GF-D8 (cell line): ENCODE measurements at regions not wholly inside any gene's neighbourhood (a gene's known extent, or its start where the extent isn't known, plus 50 kb on each side); places are given as distances from the start of the nearest gene placed in this dataset.
"Not testable (repeated sequence)": the region's sequence is repeated elsewhere in the genome, so short reads cannot be mapped to it uniquely, and the experiment has no call there.

Experiments
- DNase-seq: peaks from one replicate; lab custom pipeline; 2025; lab: John Stamatoyannopoulos, UW

DNA sequence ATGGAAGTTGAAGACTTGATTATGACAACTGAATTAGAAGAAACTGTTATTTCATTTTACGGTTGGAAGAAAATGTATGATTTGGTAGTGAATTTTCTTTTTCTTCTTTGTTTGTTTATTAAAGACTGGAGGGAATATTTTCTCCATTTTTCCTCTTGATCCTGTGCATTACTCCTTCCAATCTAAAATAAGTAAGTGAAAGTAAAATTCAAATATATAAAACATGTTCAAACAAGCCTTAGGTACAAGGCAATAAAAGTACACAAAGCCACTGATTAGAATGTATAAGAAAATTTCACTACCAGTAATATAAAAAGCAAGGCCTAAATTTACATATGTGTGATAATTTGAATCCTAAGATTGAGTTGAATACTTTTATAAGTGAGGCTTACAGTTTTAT, 181.2 kb upstream of the MME start:
- no peak for DNase-seq

DNA sequence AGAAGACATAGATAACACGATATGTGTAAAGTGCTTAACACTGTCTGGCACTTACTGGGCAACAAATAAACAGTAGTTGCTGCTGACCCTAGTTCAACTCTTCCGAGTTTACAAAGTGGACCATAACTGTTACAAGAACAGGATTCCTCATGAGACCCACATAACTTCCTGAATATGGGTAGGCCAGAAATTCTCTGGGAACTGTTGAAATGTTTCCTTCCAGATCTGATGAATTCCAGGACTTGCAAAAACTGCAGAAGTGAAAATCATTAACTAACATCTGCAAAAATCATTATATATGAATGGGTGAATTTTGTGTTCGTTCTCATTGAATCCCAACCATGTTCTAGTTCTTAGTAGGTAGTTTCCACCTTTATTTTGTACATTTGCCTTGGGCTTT, 181.7 kb upstream of the MME start:
- no peak for DNase-seq

DNA sequence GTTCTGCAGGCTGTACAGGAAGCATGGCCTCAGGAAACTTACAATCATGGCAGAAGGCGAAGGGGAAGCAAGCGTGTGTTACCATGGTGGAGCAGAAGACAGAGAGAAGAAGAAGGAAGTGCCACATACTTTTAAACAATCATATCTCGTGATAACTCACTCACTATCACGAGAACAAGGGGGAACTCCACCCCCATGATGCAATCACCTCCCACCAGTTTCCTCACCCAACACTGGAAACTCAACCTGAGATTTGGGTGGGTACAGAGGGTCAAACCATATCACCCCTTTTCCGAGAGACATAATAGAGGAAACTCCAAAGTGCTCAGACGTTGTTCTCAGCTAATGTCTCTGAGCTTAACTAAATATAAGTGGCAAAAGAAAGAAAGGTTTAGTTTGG, 186.3 kb upstream of the MME start:
- DNase-seq, result no peak

DNA sequence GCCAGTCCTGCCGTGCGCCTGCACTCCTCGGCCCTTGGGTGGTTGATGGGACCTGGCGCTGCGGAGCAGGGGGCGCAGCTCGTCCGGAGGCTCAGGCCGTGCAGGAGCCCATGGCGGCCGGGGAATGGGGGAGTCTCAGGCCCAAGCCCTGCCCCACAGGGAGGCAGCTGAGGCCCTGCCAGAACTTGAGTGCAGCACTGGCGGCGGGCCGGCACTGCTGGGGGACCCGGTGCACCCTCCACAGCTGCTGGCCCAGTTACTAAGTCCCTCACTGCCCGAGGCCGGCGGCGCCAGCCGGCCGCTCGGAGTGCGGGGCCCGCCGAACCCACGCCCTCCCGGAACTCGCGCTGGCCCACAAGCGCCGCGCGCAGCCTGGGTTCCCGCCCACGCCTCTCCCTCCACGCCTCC, 190.9 kb upstream of the MME start:
- DNase-seq, result no peak

DNA sequence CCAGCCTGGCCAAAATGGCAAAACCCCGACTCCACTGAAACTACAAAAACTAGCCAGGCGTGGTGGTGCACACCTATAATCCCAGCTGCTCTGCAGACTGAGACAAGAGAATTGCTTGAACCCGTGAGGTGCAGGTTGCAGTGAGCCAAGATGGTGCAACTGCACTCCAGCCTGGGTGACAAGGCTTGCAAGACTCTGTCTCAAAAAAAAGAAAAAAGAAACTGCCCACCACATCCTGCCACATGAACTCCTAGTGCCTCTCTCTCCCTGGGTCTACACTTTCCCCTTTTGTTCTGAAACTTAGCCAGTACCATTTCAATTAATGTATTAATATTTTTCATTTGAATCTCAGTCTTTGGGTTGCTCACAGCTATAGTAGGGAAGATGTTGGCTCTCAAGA, 192.2 kb upstream of the MME start:
- DNase-seq, result no peak

DNA sequence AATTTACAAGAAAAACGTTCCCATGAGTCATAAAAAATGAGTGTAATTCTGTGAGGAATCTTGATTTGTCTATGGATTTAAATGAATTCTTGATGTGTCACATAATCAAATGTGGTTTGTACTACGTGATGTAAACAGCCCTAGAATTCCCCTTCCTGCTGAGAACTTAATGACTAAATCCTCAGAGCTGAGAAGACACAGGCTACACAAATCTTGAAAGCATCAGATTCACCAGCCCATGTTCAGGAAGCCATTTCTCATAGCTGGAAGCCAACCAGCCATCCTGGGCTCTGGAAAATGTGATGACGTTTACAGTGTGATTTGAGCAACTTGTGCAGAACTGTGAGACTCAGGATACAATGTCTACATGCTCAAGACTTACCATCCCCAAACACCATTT, 193.7 kb upstream of the MME start:
- no peak for DNase-seq

DNA sequence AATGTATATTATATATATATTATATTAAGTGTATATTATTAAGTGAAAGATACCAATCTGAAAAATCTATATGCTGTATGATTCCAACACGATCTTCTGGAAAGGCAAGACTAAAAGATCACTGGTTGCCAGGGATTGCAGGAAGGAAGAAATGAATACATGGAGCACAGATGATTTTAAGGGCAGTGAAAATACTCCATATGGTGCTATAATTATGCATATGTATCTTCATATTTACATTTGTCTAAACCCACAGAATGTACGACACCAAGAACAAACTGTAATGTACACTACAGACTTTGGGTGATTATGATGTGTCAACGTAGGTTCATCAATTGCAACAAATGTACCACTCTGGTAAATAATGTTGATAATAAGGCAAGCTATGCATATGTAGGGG, 194.7 kb upstream of the MME start:
- DNase-seq, result no peak

DNA sequence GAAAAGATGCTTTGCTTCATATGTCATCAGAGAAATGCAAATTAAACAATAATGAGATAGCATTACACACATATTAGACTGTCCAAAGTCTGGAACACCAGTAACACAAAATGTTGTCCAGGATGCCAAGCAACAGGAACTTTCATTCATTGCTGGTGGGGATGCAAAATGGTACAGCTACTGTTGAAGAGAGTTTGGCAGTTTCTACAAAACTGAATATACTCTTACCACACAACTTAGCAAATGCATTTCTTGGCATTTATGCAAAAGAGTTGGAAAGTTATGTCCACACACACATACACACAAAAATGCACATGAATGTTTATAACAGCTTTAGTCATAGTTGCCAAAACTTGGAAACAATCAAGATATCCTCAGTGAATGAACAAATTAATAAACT, 195.2 kb upstream of the MME start:
- DNase-seq, result no peak

DNA sequence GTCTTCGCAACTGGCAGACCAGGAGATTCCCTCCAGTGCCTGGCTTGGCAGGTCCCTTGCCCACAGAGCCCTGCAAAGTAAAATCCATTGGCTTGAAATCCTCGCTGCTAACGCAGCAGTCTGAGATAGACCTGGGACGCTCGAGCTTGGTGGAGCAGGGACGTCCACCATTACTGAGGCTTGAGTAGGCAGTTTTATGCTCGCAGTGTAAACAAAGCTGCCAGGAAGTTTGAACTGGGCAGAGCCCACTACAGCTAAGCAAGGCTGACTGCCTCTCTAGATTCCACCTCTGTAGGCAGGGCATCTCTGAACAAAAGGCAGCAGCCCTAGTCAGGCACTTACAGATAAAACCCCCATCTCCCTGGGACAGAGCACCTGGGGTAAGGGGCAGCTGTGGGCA, 205.0 kb upstream of the MME start:
- no peak for DNase-seq

DNA sequence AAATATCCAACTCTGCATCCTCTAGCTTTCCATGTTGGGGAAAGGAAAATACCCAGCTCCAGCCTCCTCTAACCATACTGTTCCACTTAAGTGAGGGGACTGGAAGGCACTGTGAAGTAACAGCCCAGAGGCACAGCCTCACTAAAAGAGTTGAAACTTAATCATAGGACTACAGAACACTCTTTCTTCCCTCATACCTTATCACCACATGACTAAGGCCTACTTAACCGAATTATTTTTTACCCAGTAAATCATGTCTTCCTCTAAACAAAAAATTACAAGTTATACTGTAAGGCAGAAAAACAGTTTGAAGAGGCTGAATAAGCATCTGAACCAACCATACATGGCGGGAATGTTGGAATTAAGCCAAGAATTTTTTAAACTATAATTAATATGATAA, 207.4 kb upstream of the MME start:
- DNase-seq, result no peak

DNA sequence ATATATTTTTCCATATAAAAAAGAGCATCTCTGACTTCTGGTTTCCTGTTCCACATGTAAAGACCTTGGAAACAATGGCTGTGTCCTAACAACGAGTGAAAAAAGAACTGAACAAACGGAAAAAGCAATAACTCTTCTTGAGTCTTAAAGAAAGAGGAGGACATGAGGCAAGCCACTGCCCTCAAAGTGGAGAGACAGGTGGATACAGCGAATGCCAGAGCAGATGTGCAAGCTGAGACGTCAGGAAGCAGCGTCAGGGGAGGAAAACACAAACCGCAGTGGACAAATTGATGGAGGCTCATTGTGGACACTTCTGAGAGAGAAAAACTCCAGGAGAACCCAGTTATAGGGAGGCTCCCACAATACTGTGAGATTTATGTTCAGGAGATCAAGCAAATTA, 208.0 kb upstream of the MME start:
- no peak for DNase-seq

DNA sequence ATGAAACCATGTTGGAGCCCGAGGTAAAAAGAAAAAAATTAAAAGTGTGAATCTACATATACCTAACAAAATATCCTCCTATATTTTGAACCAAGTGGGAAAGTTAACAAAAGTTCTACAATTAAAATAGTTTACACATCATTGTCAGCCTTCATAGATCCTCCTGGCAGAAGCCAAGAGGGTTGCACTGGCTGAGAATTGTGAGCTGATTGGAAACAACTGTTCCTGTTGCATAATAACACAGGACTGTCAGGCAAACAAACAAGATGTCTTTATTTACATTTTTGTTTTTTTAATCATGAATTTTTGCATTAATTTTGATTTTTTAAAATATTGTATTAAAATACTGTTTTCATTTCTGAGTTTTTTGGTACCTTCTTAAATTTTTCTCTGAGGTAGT, 215.2 kb upstream of the MME start:
- DNase-seq, result no peak

DNA sequence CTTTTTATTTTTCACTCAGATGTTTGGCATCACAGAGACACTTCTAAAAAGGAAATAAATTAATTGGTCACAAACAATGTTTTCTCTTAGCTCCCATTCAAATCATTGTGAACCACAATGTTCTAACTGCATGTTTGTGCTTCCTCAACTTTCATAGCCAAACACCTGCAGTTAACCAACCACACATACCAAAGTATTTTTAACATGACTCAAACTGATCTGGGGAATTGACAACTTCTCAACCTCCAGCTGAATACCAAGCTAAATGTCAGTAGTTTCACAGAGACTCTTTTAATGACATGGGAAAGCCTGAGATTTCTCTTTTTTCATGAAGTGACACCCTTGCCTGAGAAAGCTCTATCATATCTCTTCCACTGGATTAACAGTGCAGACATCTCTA, 217.9 kb upstream of the MME start:
- DNase-seq, result no peak

DNA sequence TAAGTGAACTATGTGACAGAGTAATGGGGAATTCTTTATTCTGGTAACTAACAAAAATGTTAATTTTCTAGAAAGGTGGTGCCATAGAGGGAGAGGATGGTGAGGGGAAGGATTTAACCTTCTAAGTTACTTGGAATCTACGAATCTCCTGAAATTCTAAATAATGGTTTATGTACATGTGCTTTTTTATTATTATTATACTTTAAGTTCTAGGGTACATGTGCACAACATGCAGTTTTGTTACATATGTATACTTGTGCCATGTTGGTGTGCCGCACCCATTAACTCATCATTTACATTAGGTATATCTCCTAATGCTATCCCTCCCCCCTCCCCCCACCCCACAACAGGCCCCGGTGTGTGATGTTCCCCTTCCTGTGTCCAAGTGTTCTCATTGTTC, 227.1 kb upstream of the MME start:
- DNase-seq, result not testable (repeated sequence)

DNA sequence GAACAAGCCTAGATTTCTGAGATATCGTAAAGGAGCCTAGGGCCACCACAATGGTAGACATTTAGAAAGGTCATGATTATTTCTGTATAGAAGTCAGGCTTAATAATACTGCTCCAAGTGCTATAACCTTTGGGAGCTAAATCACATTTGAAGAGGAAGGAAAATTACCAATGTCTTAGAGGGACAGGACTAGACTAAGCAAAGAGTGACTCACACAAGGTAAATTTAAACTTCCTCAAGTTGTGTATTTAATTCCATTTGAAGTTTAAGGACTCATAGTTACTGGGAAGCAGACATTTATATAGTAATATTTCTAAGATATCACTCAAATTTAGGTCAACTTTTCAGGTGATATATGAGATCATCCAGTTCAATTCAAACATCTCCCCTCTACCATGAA, 227.6 kb upstream of the MME start:
- DNase-seq, result no peak

DNA sequence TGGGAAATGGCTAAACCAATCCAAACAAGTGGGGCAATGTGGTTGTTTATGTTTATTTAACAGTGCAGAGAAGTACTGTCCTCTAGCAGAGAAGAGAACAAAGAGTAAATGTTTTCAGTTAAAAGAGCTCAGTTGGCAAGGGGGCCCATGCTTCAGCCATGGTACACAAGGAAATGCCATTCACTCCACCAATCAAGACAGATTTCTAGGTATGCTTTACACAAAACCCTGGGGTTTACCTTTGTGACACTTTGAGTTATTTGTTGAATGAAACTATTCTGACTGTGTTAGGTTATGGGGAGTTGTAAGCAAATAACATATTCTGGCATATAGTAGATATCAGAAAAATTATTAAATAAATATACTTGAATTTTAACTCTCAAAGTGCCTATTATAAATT, 228.5 kb upstream of the MME start:
- no peak for DNase-seq

DNA sequence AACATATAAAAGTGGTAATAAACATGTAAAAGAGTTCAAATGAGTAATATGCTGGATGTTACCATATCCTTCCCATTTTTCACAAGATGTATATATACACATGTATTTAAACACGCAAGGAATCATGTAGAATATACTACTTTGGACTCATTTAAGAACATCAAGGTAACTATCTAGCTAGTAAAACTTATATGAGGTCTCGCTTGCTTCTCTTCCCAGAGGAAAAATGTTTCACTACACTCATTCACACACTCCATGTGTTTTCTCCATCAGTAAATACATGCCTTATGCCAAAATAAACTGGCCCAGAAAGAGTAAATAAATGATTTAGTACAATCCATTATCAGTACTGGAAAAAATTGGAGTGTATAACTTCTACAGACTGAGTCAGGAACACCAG, 229.2 kb upstream of the MME start:
- no peak for DNase-seq

DNA sequence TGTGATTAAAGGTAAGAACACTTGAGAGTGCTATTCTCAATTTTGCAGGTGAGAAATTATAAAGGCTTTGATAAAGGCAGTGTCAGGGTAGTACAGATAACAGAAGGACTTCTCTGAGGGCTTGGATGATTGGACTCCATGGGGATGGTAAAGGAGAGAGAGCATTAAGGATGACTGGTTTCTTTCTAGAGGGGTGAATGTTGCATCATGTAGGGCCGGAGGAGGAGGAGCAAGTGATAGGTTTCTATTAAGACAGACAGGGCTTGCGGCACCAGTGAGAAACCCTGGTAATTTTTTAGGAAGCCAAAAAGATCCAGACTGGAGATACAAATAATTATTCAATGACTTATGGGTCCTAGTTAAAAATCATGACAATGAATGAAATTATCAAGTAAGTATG, 230.7 kb upstream of the MME start:
- DNase-seq, result no peak

DNA sequence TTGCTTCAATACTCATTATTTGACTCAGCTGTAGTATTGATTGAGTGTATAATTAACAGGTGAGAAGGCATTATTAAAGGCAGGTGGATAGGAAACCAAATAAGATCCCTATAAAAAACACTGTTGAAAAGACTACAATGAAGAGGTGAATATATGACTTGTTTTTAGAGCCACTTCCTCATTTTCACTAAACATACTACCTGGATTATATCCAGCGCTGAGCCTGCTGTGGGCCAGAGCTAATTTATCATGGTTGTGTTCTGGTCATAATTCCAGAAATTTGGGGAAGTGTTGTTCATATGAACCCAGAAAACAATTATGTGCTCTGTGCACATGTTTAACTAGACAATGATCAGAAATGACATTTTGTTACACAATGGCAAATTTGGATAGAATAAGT, 235.3 kb upstream of the MME start:
- DNase-seq, result no peak

DNA sequence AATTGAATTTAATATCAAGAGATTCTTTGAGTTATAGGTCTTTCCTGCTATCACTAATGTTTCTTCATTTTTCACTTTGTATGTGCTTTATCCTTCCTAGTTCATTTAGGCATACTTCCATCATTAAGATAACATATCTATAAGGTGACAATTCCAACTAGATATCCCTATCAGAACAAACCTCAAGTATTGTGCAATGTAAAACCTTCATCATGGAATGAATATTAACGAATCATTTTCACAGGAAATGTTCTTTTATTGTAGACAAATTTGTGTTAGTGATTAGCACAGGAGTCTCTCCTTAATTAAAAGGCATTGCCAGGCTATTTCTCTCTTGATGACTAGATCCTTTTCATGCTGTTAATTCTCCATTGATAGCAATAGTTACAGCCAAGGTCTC, 236.5 kb upstream of the MME start:
- DNase-seq, result no peak

DNA sequence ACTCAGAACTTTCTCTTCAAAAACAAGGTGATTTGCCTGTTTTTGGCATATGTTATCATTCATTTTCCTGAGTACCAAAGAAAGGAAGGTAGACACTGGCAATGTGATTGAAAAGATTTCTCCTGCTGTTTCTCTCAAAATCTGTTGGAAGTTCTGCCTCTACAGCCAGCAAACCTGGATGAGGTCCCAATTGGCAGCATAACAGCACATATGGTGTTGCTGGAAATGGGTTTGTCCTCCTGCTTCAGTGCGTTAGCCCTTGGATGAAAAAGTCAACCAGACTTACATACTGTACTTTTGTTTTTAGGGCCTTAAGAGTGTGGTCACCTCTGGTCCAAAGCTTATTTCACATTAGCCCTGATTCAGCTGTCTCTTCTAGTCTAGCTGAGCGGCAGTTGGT, 237.6 kb upstream of the MME start:
- no peak for DNase-seq

DNA sequence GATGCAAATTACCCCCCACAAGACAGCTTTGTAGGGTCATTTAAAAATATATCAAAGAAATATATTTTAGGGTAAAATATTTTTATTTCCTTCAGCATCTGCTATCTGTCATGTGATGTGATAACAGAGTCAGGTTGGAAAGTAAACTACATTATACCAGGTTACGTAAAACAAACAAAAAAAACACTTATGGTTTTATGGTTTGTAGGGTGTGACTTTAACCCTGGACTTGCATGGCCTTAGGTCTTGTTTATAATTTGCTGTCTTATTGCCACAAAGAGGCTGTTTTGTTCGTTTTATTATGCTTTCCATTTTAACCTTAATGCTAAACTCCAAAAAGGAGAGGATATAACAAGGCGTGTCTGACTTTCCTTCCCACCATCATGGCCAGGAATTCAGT, 244.5 kb upstream of the MME start:
- no peak for DNase-seq

DNA sequence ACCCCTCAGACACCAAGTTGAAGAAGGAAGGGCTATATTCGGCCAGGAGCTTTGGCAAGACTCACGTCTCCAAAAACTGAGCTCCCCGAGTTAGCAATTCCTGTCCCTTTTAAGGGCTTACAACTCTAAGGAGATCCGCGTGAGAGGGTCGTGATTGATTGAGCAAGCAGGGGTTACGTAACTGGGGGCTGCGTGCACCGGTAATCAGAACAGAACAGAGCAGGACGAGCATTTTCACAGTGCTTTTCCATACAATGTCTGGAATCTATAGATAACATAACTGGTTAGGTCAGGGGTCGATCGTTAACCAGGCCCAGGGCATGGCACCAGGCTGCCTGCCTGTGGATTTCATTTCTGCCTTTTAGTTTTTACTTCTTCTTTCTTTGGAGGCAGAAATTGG, 245.3 kb upstream of the MME start:
- DNase-seq, result not testable (repeated sequence)

DNA sequence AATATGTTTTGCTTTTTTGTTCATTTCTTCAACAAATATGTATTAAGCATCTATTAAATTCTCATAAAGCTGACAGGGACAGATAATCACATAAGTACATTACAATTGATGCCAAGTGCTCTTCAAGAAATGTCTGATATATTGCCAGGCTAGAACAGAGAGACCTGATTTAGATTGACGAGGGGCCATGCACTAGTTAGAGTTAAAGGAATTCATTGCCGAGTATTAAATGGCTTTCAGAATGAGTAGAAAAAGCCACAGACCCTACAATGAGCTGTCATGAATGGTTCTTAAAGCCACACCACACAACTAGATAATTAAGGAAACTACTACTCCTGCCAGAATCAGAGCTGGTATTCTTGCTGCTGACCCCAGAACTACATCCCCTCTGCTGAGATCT, 250.2 kb upstream of the MME start:
- DNase-seq, result no peak

DNA sequence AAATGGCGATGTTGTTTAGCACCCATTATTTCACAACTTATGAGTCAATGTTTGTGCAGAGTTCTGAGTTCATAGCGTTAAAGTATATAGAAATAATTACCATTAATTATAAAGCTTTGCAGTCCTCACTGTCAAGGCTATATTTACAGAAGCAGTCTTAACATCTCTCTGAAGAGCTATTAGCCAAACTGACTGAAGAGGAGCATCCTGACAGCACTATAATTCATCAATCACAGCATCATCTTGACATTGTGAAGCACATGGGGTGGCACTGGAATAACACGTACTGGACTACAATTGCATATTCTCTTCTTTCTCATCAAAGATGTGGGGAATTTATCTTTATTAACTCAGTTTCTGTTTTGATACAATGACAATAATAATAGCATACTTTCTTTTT, 260.6 kb upstream of the MME start:
- DNase-seq, result no peak
